ENCODE measurements at regions not wholly inside any gene's neighbourhood (a gene's known extent, or its start where the extent isn't known, plus 50 kb on each side); places are given as distances from the start of the nearest gene placed in this dataset.

DNA sequence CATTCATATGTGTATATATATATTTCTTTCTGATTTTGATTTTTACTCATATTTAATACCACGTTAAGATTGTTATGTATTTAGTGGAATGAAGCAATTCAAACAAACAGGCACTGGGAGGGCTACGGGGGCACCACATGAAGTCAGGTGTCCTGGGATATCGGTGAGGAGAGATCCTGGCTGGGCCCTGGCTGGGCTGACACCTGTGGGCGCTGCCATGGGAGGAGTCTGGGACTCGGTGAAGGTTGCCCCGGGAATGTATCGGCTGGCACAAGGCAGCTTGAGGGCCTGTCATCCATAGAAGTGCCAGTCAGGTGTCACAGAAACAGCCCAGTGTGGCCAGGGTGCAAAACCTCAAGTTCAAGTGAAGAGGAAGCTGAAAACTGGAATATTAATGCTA lies 766.9 kb upstream of the ARPP21 start:
- TF ChIP-seq, protein P1, sequence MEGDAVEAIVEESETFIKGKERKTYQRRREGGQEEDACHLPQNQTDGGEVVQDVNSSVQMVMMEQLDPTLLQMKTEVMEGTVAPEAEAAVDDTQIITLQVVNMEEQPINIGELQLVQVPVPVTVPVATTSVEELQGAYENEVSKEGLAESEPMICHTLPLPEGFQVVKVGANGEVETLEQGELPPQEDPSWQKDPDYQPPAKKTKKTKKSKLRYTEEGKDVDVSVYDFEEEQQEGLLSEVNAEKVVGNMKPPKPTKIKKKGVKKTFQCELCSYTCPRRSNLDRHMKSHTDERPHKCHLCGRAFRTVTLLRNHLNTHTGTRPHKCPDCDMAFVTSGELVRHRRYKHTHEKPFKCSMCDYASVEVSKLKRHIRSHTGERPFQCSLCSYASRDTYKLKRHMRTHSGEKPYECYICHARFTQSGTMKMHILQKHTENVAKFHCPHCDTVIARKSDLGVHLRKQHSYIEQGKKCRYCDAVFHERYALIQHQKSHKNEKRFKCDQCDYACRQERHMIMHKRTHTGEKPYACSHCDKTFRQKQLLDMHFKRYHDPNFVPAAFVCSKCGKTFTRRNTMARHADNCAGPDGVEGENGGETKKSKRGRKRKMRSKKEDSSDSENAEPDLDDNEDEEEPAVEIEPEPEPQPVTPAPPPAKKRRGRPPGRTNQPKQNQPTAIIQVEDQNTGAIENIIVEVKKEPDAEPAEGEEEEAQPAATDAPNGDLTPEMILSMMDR (IDR thresholded peaks at IDR 0.05; ENCODE audit: insufficient read depth, low read depth, low read length, missing control alignments) = no peak
- no peak overlapping the region for H3K4me3 ChIP-seq (ENCODE audit: low read depth, low read length)
- DNase-seq (ENCODE audit: low read depth) = no peak

DNA sequence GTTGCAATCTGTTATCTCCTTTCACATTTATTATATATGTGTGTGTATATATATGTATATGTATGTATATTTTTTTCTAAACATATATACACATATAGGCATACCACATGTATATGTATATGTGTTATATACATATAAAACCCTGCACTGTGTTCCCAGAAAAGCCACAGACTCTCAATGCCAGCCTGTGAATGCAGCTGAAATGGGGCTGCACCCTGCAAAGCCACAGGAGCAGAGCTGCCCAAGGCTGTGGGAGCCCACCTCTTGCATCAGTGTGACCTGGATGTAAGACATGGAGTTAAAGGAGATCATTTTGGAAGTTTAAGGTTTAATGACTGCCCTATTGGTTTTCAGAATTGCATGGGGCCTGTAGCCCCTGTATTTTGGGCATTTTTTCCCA lies 762.3 kb upstream of the ARPP21 start:
- DNase-seq (ENCODE audit: low read depth) = no peak
- no peak overlapping the region for H3K4me3 ChIP-seq (ENCODE audit: low read depth, low read length)
- TF ChIP-seq, protein P1 (IDR thresholded peaks at IDR 0.05; ENCODE audit: insufficient read depth, low read depth, low read length, missing control alignments) = no peak

DNA sequence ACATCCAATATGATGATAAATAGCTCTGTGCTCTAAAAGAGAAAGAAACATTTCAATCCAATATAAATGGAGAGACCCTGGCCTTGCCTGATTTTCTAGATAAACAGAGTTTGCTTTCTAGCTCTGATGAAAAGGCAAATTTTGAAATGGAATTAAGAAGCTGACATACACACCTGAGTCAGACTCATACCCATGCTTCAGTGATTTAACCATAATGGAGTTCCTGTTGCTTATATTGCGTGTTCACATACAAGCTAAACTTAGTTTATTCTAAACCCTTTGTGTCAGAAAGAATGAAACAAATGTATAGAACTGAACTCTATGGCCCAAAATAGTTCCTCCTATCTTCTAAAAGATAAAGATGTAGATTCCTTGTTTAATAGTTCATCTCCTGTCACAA lies 760.8 kb upstream of the ARPP21 start:
- DNase-seq (ENCODE audit: low read depth) = no peak
- TF ChIP-seq, protein P1 (IDR thresholded peaks at IDR 0.05; ENCODE audit: insufficient read depth, low read depth, low read length, missing control alignments) = no peak
- no peak overlapping the region for H3K4me3 ChIP-seq (ENCODE audit: low read depth, low read length)

DNA sequence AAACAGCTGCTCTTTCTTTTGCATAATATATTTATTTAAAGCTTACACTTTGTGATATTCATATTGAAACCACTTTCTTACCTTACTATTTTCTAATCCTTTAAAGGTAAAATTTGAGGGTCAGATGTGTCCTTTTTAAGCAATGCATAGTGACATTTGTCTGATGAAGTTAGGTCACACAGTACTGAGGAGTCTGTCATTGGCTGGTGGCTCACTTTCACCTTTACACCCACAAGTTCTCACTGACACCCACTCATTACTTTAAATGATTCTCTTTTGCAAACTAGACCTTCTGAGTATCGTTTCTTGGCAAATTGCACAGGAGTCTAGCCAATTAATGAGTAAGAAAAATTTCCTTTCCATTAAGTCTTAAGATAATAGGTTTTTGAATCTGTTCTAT lies 758.3 kb upstream of the ARPP21 start:
- DNase-seq (ENCODE audit: low read depth) = no peak
- TF ChIP-seq, protein P1 (IDR thresholded peaks at IDR 0.05; ENCODE audit: insufficient read depth, low read depth, low read length, missing control alignments) = no peak
- no peak overlapping the region for H3K4me3 ChIP-seq (ENCODE audit: low read depth, low read length)

DNA sequence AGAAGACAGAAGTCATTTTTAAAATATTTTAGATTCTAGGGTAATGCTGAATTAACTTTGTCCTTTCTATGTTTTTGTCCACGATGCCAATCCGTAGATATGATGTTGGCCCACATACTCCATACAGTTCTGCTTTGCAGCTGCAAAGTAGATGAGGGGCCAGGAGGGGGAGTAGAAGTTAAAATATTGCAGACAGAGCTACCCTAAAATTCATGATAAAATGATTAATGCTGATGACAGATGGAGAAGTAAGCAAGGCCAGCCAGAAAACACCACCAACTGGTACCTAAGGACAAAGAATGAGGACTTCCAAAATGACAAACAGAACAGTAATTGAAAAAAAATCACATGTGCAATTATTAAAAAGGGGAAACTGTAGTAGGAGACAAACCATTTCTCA lies 756.6 kb upstream of the ARPP21 start:
- H3K4me3 ChIP-seq (ENCODE audit: low read depth, low read length) = no peak overlapping the region
- TF ChIP-seq, protein P1 (IDR thresholded peaks at IDR 0.05; ENCODE audit: insufficient read depth, low read depth, low read length, missing control alignments) = no peak
- DNase-seq (ENCODE audit: low read depth) = no peak

DNA sequence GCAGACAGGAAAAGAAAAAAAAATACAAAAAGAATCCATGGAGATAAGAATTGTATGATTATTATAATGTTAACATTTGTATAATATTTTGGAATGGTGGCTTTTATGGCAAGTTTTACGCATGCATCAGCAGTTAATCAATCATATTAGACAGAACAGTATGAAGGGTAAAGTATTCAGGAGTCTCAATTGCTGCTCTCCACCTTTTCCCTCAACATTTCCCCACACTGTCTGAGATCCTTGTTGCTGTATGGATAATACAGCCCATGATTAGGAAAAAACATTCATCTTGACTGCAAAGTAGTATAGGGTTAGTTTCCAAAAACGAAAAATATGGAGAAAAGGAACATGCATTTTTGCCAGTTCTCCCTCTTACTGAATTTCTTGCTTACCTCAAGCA lies 755.3 kb upstream of the ARPP21 start:
- no peak for DNase-seq (ENCODE audit: low read depth)
- no peak overlapping the region for H3K4me3 ChIP-seq (ENCODE audit: low read depth, low read length)
- TF ChIP-seq, protein P1 (IDR thresholded peaks at IDR 0.05; ENCODE audit: insufficient read depth, low read depth, low read length, missing control alignments) = no peak

DNA sequence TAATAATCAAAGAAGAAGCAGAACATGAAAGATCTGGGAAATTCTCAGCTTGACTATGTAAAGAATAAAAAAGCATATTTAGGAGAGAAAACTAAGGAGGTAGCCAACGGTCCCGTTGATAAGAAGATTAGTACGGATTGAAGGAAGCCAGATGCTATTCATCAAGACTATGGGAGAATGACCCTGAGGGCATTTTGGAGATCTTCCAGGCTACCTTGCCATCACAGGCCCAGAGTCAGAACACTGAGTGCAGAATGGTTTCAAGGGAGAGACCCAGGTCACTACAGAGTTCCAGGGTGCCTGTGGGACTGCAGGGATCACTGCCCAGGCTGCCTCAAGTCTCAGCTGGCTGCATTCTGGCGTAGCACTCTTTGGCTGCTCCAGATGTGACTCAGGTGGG lies 752.9 kb upstream of the ARPP21 start:
- no peak for DNase-seq (ENCODE audit: low read depth)
- H3K4me3 ChIP-seq (ENCODE audit: low read depth, low read length) = no peak overlapping the region
- TF ChIP-seq, protein P1 (IDR thresholded peaks at IDR 0.05; ENCODE audit: insufficient read depth, low read depth, low read length, missing control alignments) = no peak
